ENCODE measurements at regions not wholly inside any gene's neighbourhood (a gene's known extent, or its start where the extent isn't known, plus 50 kb on each side); places are given as distances from the start of the nearest gene placed in this dataset.

DNA sequence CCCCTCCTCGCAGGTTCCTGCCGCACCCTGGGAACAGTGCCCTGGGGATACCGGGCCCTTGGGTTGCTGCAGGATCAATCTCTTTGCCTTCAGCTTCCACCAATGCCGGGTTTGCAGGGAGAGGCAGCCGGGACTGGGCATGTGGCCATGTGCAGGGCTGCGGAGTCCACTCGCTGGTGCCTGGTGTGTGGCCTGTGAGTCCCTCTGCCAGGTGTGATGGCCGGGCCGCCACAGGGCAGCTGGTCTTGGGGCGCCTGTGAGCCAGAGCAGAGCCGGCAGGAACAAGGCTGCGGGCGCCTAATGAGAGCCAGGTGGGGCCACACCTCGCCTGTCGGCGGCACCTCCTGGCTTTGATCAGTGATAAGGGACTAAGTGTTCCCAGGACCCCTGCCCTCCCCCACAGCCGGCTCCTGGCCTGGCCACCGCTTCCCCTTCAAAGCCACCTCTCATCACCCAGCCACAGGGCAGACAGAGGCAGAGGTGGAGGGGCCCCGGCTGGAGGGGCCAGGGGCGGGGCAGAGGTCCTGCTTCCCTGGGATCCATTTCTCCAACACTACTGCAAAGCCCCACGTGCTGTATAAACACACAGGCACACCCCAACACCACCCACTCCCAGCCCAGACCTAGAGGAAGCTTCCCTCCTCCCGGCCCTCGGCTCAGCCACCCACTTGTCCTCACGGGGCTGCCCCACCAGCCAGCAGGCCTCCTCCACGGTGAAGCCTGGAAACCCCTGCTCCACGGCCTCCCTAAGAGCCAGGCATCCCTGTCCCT, 132.7 kb downstream of the CPZ start:
- no peak overlapping the region for H2AFZ ChIP-seq (ENCODE audit: control insufficient read depth, low read length)
- TF ChIP-seq, protein P1, sequence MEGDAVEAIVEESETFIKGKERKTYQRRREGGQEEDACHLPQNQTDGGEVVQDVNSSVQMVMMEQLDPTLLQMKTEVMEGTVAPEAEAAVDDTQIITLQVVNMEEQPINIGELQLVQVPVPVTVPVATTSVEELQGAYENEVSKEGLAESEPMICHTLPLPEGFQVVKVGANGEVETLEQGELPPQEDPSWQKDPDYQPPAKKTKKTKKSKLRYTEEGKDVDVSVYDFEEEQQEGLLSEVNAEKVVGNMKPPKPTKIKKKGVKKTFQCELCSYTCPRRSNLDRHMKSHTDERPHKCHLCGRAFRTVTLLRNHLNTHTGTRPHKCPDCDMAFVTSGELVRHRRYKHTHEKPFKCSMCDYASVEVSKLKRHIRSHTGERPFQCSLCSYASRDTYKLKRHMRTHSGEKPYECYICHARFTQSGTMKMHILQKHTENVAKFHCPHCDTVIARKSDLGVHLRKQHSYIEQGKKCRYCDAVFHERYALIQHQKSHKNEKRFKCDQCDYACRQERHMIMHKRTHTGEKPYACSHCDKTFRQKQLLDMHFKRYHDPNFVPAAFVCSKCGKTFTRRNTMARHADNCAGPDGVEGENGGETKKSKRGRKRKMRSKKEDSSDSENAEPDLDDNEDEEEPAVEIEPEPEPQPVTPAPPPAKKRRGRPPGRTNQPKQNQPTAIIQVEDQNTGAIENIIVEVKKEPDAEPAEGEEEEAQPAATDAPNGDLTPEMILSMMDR (optimal IDR thresholded peaks at IDR 0.05 in 1 of 3, IDR thresholded peaks at IDR 0.05 in 1 of 3, conservative IDR thresholded peaks at IDR 0.05 in 1 of 3; ENCODE audit: extremely low read depth in 1 of 3, insufficient read depth in 2 of 3, low read length in 3 of 3) = no peak
- TF ChIP-seq EZH2 (IDR thresholded peaks at IDR 0.05; ENCODE audit: low read length) = no peak
- no peaks in the 10 kb centered on the region for H3K4me1 ChIP-seq (ENCODE audit: control insufficient read depth, extremely low read depth, insufficient read depth, low read length)
- dilution Hi-C loops (cut with MboI; ENCODE audit: extremely low pct_ligation_motif_present, low sequenced_read_pairs) = no loop called here
- H3K4me3 ChIP-seq (ENCODE audit: control insufficient read depth in 2 of 3, extremely low read depth in 1 of 3, insufficient read depth in 2 of 3, low read depth in 1 of 3, low read length in 3 of 3) = no peak overlapping the region
- FAIRE-seq (no peak), DNase-seq (ENCODE audit: low read depth, low spot score) (no peak)
- H3K9me1 ChIP-seq (ENCODE audit: control insufficient read depth, extremely low read depth, insufficient read depth, low read length) = no peaks in the 10 kb centered on the region
- no peaks in the 10 kb centered on the region for H3K36me3 ChIP-seq (ENCODE audit: control insufficient read depth in 2 of 2, extremely low read depth in 1 of 2, insufficient read depth in 2 of 2, low read length in 2 of 2)
- H3K9ac ChIP-seq (ENCODE audit: control insufficient read depth, extremely low read depth, insufficient read depth, low read length) = no peak overlapping the region
- no peaks in the 10 kb centered on the region for H3K79me2 ChIP-seq (ENCODE audit: control insufficient read depth, insufficient read depth, low read length)
- H4K20me1 ChIP-seq (ENCODE audit: control insufficient read depth, extremely low read depth, insufficient read depth, low read length) = no peaks in the 10 kb centered on the region
- no peaks in the 10 kb centered on the region for H3K27me3 ChIP-seq (ENCODE audit: control insufficient read depth, extremely low read depth, insufficient read depth, low read length)
- no peak overlapping the region for H3K27ac ChIP-seq (ENCODE audit: control insufficient read depth, insufficient read depth, low read length)
- peaks cover 4% of the 10 kb centered on the region for H3K9me3 ChIP-seq (ENCODE audit: control insufficient read depth, low read depth, low read length)
- H3K4me2 ChIP-seq (ENCODE audit: control insufficient read depth, extremely low read depth, insufficient read depth, low read depth, low read length) = no peak overlapping the region

DNA sequence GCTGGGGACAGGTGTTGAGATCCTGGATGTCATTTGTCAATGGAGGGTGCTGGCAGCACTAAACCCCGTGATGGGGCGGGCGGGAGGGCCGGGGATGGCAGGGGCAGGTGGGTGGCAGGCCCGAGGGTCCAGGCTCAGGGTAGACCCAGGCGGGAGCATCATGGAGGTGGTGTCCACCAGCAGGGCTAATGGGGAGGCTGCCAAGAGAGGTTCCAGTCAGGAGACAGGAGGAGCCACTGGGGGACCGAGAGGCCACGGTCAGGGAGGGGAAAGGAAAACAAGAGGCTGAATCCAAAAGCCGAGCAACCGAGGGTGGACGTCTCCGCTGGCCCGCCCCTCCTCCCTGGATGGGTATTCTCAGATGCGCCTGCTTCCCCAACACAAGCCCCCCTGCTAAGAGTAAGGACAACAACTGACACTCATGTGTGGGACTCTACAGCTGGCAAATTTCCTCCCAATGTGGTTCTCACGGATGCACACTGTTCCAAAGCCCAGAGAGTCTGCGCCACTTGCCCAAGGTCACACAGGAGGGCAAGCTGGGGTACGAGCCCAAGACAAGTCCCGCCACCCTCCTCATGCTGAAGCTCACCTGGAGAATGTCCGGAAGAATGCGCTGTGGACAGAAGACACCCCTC, 132.0 kb downstream of the CPZ start:
- Histone ChIP-seq H3K4me3 (ENCODE audit: control insufficient read depth in 2 of 3, extremely low read depth in 1 of 3, insufficient read depth in 2 of 3, low read depth in 1 of 3, low read length in 3 of 3) (no peak overlapping the region), H3K4me1 (ENCODE audit: control insufficient read depth, extremely low read depth, insufficient read depth, low read length) (no peaks in the 10 kb centered on the region), H4K20me1 (ENCODE audit: control insufficient read depth, extremely low read depth, insufficient read depth, low read length) (no peaks in the 10 kb centered on the region), H3K27ac (ENCODE audit: control insufficient read depth, insufficient read depth, low read length) (no peak overlapping the region), H3K36me3 (ENCODE audit: control insufficient read depth in 2 of 2, extremely low read depth in 1 of 2, insufficient read depth in 2 of 2, low read length in 2 of 2) (no peaks in the 10 kb centered on the region), H3K9ac (ENCODE audit: control insufficient read depth, extremely low read depth, insufficient read depth, low read length) (no peak overlapping the region), H3K9me1 (ENCODE audit: control insufficient read depth, extremely low read depth, insufficient read depth, low read length) (no peaks in the 10 kb centered on the region), H3K9me3 (ENCODE audit: control insufficient read depth, low read depth, low read length) (no peaks in the 10 kb centered on the region), H3K27me3 (ENCODE audit: control insufficient read depth, extremely low read depth, insufficient read depth, low read length) (no peaks in the 10 kb centered on the region), H2AFZ (ENCODE audit: control insufficient read depth, low read length) (no peak overlapping the region), H3K79me2 (ENCODE audit: control insufficient read depth, insufficient read depth, low read length) (no peaks in the 10 kb centered on the region), H3K4me2 (ENCODE audit: control insufficient read depth, extremely low read depth, insufficient read depth, low read depth, low read length) (no peak overlapping the region)
- TF ChIP-seq, protein P1 (optimal IDR thresholded peaks at IDR 0.05 in 1 of 3, IDR thresholded peaks at IDR 0.05 in 1 of 3, conservative IDR thresholded peaks at IDR 0.05 in 1 of 3; ENCODE audit: extremely low read depth in 1 of 3, insufficient read depth in 2 of 3, low read length in 3 of 3) = no peak
- no peak for TF ChIP-seq EZH2 (IDR thresholded peaks at IDR 0.05; ENCODE audit: low read length)
- DNase-seq (ENCODE audit: low read depth, low spot score) (no peak), FAIRE-seq (no peak)
- dilution Hi-C loops (cut with MboI; ENCODE audit: extremely low pct_ligation_motif_present, low sequenced_read_pairs) = no loop called here
